ENCODE measurements at regions not wholly inside any gene's neighbourhood (a gene's known extent, or its start where the extent isn't known, plus 50 kb on each side); places are given as distances from the start of the nearest gene placed in this dataset.

- no peak overlapping the region for H3K27ac ChIP-seq
- H3K4me3 ChIP-seq: no peak overlapping the region
- intact Hi-C loops (cut with DNase I): no loop called here
- H3K36me3 ChIP-seq: no peaks in the 10 kb centered on the region
- no peak for TF ChIP-seq POLR2A (IDR thresholded peaks at IDR 0.05)
- no peak for TF ChIP-seq CTCF (IDR thresholded peaks at IDR 0.05)
- WGBS, 4 donors: 92 to 96% (median 93%) methylated on average over 7 of the region's 7 CpGs
- DNase-seq (no peak), ATAC-seq (no peak)
- H3K4me1 ChIP-seq: no peaks in the 10 kb centered on the region
- no peaks in the 10 kb centered on the region for H3K9me3 ChIP-seq
- H3K27me3 ChIP-seq: peaks cover 0 to under 1% (median 0%) of the 10 kb centered on the region in 9 donors
Measured at GRCh38 chr15:96692826-96693225, 362.3 kb downstream of the NR2F2 start.

- TF ChIP-seq POLR2A (IDR thresholded peaks at IDR 0.05) (no peak), CTCF (IDR thresholded peaks at IDR 0.05) (no peak)
- H3K4me1 ChIP-seq: no peaks in the 10 kb centered on the region
- H3K27me3 ChIP-seq: peaks cover 0 to 5% (median 0%) of the 10 kb centered on the region in 9 donors
- no peak overlapping the region for H3K27ac ChIP-seq
- no peaks in the 10 kb centered on the region for H3K9me3 ChIP-seq
- ATAC-seq: no peak
- H3K36me3 ChIP-seq: no peaks in the 10 kb centered on the region
- no peak for DNase-seq
- intact Hi-C loops (cut with DNase I): no loop called here
- H3K4me3 ChIP-seq: no peak overlapping the region
- whole genome bisulfite sequencing, 4 donors: 80 to 88% (median 87%) methylated on average over 2 of the region's 2 CpGs
Measured at GRCh38 chr15:96693515-96693914, 363.0 kb downstream of the NR2F2 start.

- WGBS, 4 donors: 55 to 63% (median 58%) methylated on average over 4 of the region's 4 CpGs
- H3K27me3 ChIP-seq: peaks cover 0 to 5% (median 0%) of the 10 kb centered on the region in 9 donors
- DNase-seq: no peak
- no peaks in the 10 kb centered on the region for H3K9me3 ChIP-seq
- intact Hi-C loops (cut with DNase I): no loop called here
- H3K4me3 ChIP-seq: no peak overlapping the region
- no peaks in the 10 kb centered on the region for H3K36me3 ChIP-seq
- no peaks in the 10 kb centered on the region for H3K4me1 ChIP-seq
- no peak for ATAC-seq
- no peak overlapping the region for H3K27ac ChIP-seq
- no peak for TF ChIP-seq CTCF (IDR thresholded peaks at IDR 0.05)
- no peak for TF ChIP-seq POLR2A (IDR thresholded peaks at IDR 0.05)
Measured at GRCh38 chr15:96693990-96694517, 363.6 kb downstream of the NR2F2 start.

- TF ChIP-seq POLR2A (IDR thresholded peaks at IDR 0.05): no peak
- no peak for TF ChIP-seq CTCF (IDR thresholded peaks at IDR 0.05)
- no peak for ATAC-seq
- H3K4me3 ChIP-seq: no peak overlapping the region
- H3K27me3 ChIP-seq: peaks cover 0 to 5% (median 0%) of the 10 kb centered on the region in 9 donors
- no peaks in the 10 kb centered on the region for H3K9me3 ChIP-seq
- H3K36me3 ChIP-seq: no peaks in the 10 kb centered on the region
- H3K4me1 ChIP-seq: no peaks in the 10 kb centered on the region
- DNase-seq: no peak
- intact Hi-C loops (cut with DNase I): no loop called here
- H3K27ac ChIP-seq: no peak overlapping the region
Measured at GRCh38 chr15:96695426-96695825, 364.9 kb downstream of the NR2F2 start.

Measured in heart left ventricle (tissue), 16 donors.